Activated T-helper 17 cell treated with anti-CD3 and anti-CD28 coated beads, Interleukin-2, amount 50 U/mL, for 72 hours (primary cell): ENCODE measurements at regions not wholly inside any gene's neighbourhood (a gene's known extent, or its start where the extent isn't known, plus 50 kb on each side); places are given as distances from the start of the nearest gene placed in this dataset.
A peak's percentile ranks its signal among the peaks of the same experiment; 100 is the strongest.
"Not testable (repeated sequence)": the region's sequence is repeated elsewhere in the genome, so short reads cannot be mapped to it uniquely, and the experiment has no call there.

ENCODE experiments used
- ATAC-seq: fragments of 150-1000 bp; cut with Tn5 transposase; replicated peaks from 2 replicates; pipeline ENCODE4 v1.10.0; 2021; ENCODE audit warnings: mild to moderate bottlenecking, moderate library complexity
- H3K27ac Mint-ChIP-seq: one replicate; pipeline ENCODE4 v1.8.0; 2022; ENCODE audit warnings: mixed read lengths
- H3K27me3 Mint-ChIP-seq: one replicate; pipeline ENCODE4 v1.8.0; 2022; ENCODE audit warnings: mixed read lengths
- H3K36me3 Mint-ChIP-seq: one replicate; pipeline ENCODE4 v1.8.0; 2022; ENCODE audit warnings: low read depth, mild to moderate bottlenecking, mixed read lengths
- H3K4me1 Mint-ChIP-seq: one replicate; pipeline ENCODE4 v1.8.0; 2022; ENCODE audit warnings: mixed read lengths
- H3K4me3 Mint-ChIP-seq: one replicate; pipeline ENCODE4 v1.8.0; 2022; ENCODE audit warnings: mild to moderate bottlenecking, mixed read lengths
- H3K9me3 Mint-ChIP-seq: one replicate; pipeline ENCODE4 v1.8.0; 2022; ENCODE audit warnings: mixed read lengths

- not testable (repeated sequence) for H3K36me3 Mint-ChIP-seq, ATAC-seq, H3K4me3 Mint-ChIP-seq, H3K27ac Mint-ChIP-seq, H3K4me1 Mint-ChIP-seq, H3K27me3 Mint-ChIP-seq, H3K9me3 Mint-ChIP-seq
Measured at GRCh38 chr2:87956613-87957012, 59.7 kb downstream of the RNU2-63P start.

GRCh38 chr2:87949008-87949407 is 67.3 kb downstream of the RNU2-63P start:
- not testable (repeated sequence) for H3K4me1 Mint-ChIP-seq, H3K27ac Mint-ChIP-seq, H3K9me3 Mint-ChIP-seq, H3K36me3 Mint-ChIP-seq, H3K4me3 Mint-ChIP-seq, H3K27me3 Mint-ChIP-seq
- peak; percentile 42 for ATAC-seq

GRCh38 chr2:87946644-87947370 is 69.5 kb downstream of the RNU2-63P start:
- H3K27ac Mint-ChIP-seq, H3K9me3 Mint-ChIP-seq, H3K4me1 Mint-ChIP-seq, H3K27me3 Mint-ChIP-seq, H3K36me3 Mint-ChIP-seq, ATAC-seq, H3K4me3 Mint-ChIP-seq: not testable (repeated sequence)

- not testable (repeated sequence) for H3K36me3 Mint-ChIP-seq, H3K4me3 Mint-ChIP-seq, H3K4me1 Mint-ChIP-seq
Measured at GRCh38 chr2:87939299-87939698, 77.0 kb downstream of the RNU2-63P start.

GRCh38 chr2:87919023-87919665 is 93.5 kb upstream of the RGPD2 start:
- not testable (repeated sequence) for H3K4me1 Mint-ChIP-seq, H3K4me3 Mint-ChIP-seq, H3K36me3 Mint-ChIP-seq, H3K27me3 Mint-ChIP-seq, H3K27ac Mint-ChIP-seq, H3K9me3 Mint-ChIP-seq, ATAC-seq

More at GRCh38 chr2:87939299-87939698, 77.0 kb downstream of the RNU2-63P start:
- ATAC-seq, H3K27ac Mint-ChIP-seq, H3K9me3 Mint-ChIP-seq, H3K27me3 Mint-ChIP-seq: not testable (repeated sequence)

GRCh38 chr2:87917194-87917593 is 91.6 kb upstream of the RGPD2 start:
- H3K27me3 Mint-ChIP-seq, H3K27ac Mint-ChIP-seq, H3K4me3 Mint-ChIP-seq, H3K4me1 Mint-ChIP-seq, H3K36me3 Mint-ChIP-seq, ATAC-seq, H3K9me3 Mint-ChIP-seq: not testable (repeated sequence)

- not testable (repeated sequence) for H3K4me1 Mint-ChIP-seq, H3K27me3 Mint-ChIP-seq, H3K27ac Mint-ChIP-seq, H3K9me3 Mint-ChIP-seq, ATAC-seq, H3K36me3 Mint-ChIP-seq, H3K4me3 Mint-ChIP-seq
Measured at GRCh38 chr2:87910848-87911247, 85.3 kb upstream of the RGPD2 start.

GRCh38 chr2:87909042-87909441 is 83.4 kb upstream of the RGPD2 start:
- H3K36me3 Mint-ChIP-seq, H3K4me1 Mint-ChIP-seq, H3K27ac Mint-ChIP-seq, H3K27me3 Mint-ChIP-seq, H3K4me3 Mint-ChIP-seq, H3K9me3 Mint-ChIP-seq: not testable (repeated sequence)
- peak; percentile 92 for ATAC-seq

GRCh38 chr2:87907556-87908099 is 82.0 kb upstream of the RGPD2 start:
- H3K4me3 Mint-ChIP-seq, H3K36me3 Mint-ChIP-seq, H3K4me1 Mint-ChIP-seq, H3K9me3 Mint-ChIP-seq, H3K27ac Mint-ChIP-seq, H3K27me3 Mint-ChIP-seq: not testable (repeated sequence)
- peak; percentile 35 for ATAC-seq

GRCh38 chr2:87903242-87904114 is 77.9 kb upstream of the RGPD2 start:
- not testable (repeated sequence) for H3K36me3 Mint-ChIP-seq, ATAC-seq, H3K4me3 Mint-ChIP-seq, H3K9me3 Mint-ChIP-seq, H3K27ac Mint-ChIP-seq, H3K4me1 Mint-ChIP-seq, H3K27me3 Mint-ChIP-seq

- not testable (repeated sequence) for H3K27me3 Mint-ChIP-seq, H3K9me3 Mint-ChIP-seq, H3K27ac Mint-ChIP-seq, ATAC-seq, H3K4me1 Mint-ChIP-seq, H3K36me3 Mint-ChIP-seq, H3K4me3 Mint-ChIP-seq
Measured at GRCh38 chr2:87883659-87884058, 58.1 kb upstream of the RGPD2 start.
